MCF 10A (cell line): ENCODE measurements at regions not wholly inside any gene's neighbourhood (a gene's known extent, or its start where the extent isn't known, plus 50 kb on each side); places are given as distances from the start of the nearest gene placed in this dataset.

ENCODE experiments used
- BruUV-seq: library from RNA; stranded (reverse); fragments of 400-500 nt; replicated peaks from 2 replicates; lab custom pipeline; 2021; lab: Mats Ljungman, UMichigan
- CTCF ChIA-PET: fragments of 300-600 bp; sonication (Branson Sonifier 250); formaldehyde crosslinking; extraction: SDS; loops from one replicate; lab custom pipeline; 2021; ENCODE audit warnings: antibody characterized with exemption, inconsistent platforms; lab: Yijun Ruan, JAX
- POLR2A ChIA-PET: fragments of 300-600, 350-650 bp; sonication (Branson Sonifier 250); formaldehyde crosslinking; extraction: SDS; loops from one replicate; lab custom pipeline; 2020; ENCODE audit warnings: antibody characterized with exemption, inconsistent platforms; lab: Yijun Ruan, JAX
- DNase-seq: peaks from one replicate; pipeline ENCODE4 v3.0.0-alpha.2; 2018; ENCODE audit not compliant: unreplicated experiment
- H3K27ac Mint-ChIP-seq: one replicate; pipeline ENCODE4 v1.8.0; 2022; ENCODE audit warnings: mild to moderate bottlenecking, low read depth, mixed read lengths; ENCODE audit not compliant: unreplicated experiment
- H3K27me3 Mint-ChIP-seq: one replicate; pipeline ENCODE4 v1.8.0; 2022; ENCODE audit warnings: mixed read lengths; ENCODE audit not compliant: insufficient read depth, unreplicated experiment
- H3K36me3 Mint-ChIP-seq: one replicate; pipeline ENCODE4 v1.8.0; 2022; ENCODE audit warnings: mild to moderate bottlenecking, moderate library complexity, mixed read lengths; ENCODE audit not compliant: insufficient read depth, unreplicated experiment
- H3K4me1 Mint-ChIP-seq: one replicate; pipeline ENCODE4 v1.8.0; 2022; ENCODE audit warnings: mixed read lengths; ENCODE audit not compliant: insufficient read depth, unreplicated experiment
- H3K4me3 Mint-ChIP-seq: one replicate; pipeline ENCODE4 v1.8.0; 2022; ENCODE audit warnings: mild to moderate bottlenecking, moderate library complexity, mixed read lengths; ENCODE audit not compliant: unreplicated experiment
- H3K9me3 Mint-ChIP-seq: one replicate; pipeline ENCODE4 v1.8.0; 2022; ENCODE audit warnings: mixed read lengths; ENCODE audit not compliant: unreplicated experiment
- CTCF ChIP-seq: fragments of 200-600 bp; IDR thresholded peaks from one replicate; pipeline ENCODE4 v1.8.0; 2022; ENCODE audit warnings: antibody characterized with exemption, mild to moderate bottlenecking; ENCODE audit not compliant: unreplicated experiment
- intact Hi-C: fragments of 100-400 bp; cut with micrococcal nuclease; formaldehyde crosslinking; loops from 2 replicates; pipeline ENCODE4 v1.14.1; 2022

- Mint-ChIP-seq H3K27ac (no peak overlapping the region), H3K36me3 (no peaks in the 10 kb centered on the region), H3K4me3 (no peak overlapping the region), H3K4me1 (peaks cover 13% of the 10 kb centered on the region), H3K27me3 (no peaks in the 10 kb centered on the region), H3K9me3 (no peaks in the 10 kb centered on the region)
- ChIA-PET POLR2A (no interaction called here), CTCF (interaction anchor here (0.6 kb wide), 2 partner anchors 243 to 766 kb away, joined by 3 read pairs; no protein-coding TSS in a partner anchor)
- intact Hi-C loops, result loop anchor here (5.0 kb wide), 1 partner anchor 42 kb away; no protein-coding TSS in a partner anchor
- no TSS peak for BruUV-seq
- TF ChIP-seq CTCF, result no peak
- no peak for DNase-seq
Measured at GRCh38 chr2:82839036-82839435, 1620.0 kb downstream of the SUCLG1 start.

GRCh38 chr2:82837588-82838304 is 1621.3 kb downstream of the SUCLG1 start:
- TF ChIP-seq CTCF, result no peak
- intact Hi-C loops, result loop anchor here (5.0 kb wide), 1 partner anchor 40 kb away; no protein-coding TSS in a partner anchor
- BruUV-seq, result TSS peak; percentile 66
- DNase-seq, result peak; percentile 88
- H3K4me3 Mint-ChIP-seq, result no peak overlapping the region
- ChIA-PET CTCF (no interaction called here), POLR2A (no interaction called here)
- peaks cover 13% of the 10 kb centered on the region for H3K4me1 Mint-ChIP-seq
- no peaks in the 10 kb centered on the region for H3K27me3 Mint-ChIP-seq
- H3K36me3 Mint-ChIP-seq, result no peaks in the 10 kb centered on the region
- H3K27ac Mint-ChIP-seq, result peak overlapping the region; percentile 32
- H3K9me3 Mint-ChIP-seq, result no peaks in the 10 kb centered on the region

GRCh38 chr2:82834893-82835292 is 1624.2 kb downstream of the SUCLG1 start:
- H3K4me1 Mint-ChIP-seq, result peaks cover 13% of the 10 kb centered on the region
- TF ChIP-seq CTCF, result no peak
- no peaks in the 10 kb centered on the region for H3K36me3 Mint-ChIP-seq
- POLR2A ChIA-PET, result interaction anchor here (0.6 kb wide), 1 partner anchor 34 kb away, joined by 3 read pairs; no protein-coding TSS in a partner anchor
- no peaks in the 10 kb centered on the region for H3K9me3 Mint-ChIP-seq
- no peak overlapping the region for H3K4me3 Mint-ChIP-seq
- no peaks in the 10 kb centered on the region for H3K27me3 Mint-ChIP-seq
- CTCF ChIA-PET, result no interaction called here
- BruUV-seq, result no TSS peak
- H3K27ac Mint-ChIP-seq, result no peak overlapping the region
- intact Hi-C loops, result loop anchor here (5.0 kb wide), 1 partner anchor 38 kb away; no protein-coding TSS in a partner anchor
- no peak for DNase-seq

DNA sequence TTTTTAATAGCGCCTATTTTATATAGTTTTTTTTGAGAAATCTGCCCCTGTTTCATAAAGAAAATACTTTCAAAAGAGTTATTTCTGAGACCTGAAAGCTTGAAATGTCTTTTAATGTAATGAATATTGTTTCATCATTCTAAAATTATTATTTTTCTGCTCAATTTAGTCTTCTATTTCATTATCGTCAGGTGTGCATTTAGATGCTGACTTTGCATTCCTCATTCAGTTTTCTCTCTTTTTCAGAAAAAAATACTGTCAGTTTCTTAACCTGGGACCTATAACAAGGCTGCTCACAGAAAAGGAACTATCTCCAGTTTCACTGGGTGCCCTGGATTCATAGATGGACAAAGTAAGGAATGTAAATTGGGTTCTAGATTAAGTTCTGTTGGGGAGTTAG is 1631.7 kb downstream of the SUCLG1 start:
- no peaks in the 10 kb centered on the region for H3K4me1 Mint-ChIP-seq

More for the DNA sequence above, 1631.7 kb downstream of the SUCLG1 start:
- Mint-ChIP-seq H3K4me3 (no peak overlapping the region), H3K9me3 (no peaks in the 10 kb centered on the region), H3K27me3 (no peaks in the 10 kb centered on the region), H3K36me3 (no peaks in the 10 kb centered on the region), H3K27ac (no peak overlapping the region)
- POLR2A ChIA-PET, result no interaction called here
- TF ChIP-seq CTCF, result no peak
- CTCF ChIA-PET, result interaction anchor here (0.6 kb wide), 1 partner anchor 186 kb away, joined by 5 read pairs; no protein-coding TSS in a partner anchor
- BruUV-seq, result no TSS peak
- intact Hi-C loops, result no loop called here
- no peak for DNase-seq
